ENCODE measurements at regions not wholly inside any gene's neighbourhood (a gene's known extent, or its start where the extent isn't known, plus 50 kb on each side); places are given as distances from the start of the nearest gene placed in this dataset.
A peak's percentile ranks its signal among the peaks of the same experiment; 100 is the strongest.
"Not testable (repeated sequence)": the region's sequence is repeated elsewhere in the genome, so short reads cannot be mapped to it uniquely, and the experiment has no call there.

DNA sequence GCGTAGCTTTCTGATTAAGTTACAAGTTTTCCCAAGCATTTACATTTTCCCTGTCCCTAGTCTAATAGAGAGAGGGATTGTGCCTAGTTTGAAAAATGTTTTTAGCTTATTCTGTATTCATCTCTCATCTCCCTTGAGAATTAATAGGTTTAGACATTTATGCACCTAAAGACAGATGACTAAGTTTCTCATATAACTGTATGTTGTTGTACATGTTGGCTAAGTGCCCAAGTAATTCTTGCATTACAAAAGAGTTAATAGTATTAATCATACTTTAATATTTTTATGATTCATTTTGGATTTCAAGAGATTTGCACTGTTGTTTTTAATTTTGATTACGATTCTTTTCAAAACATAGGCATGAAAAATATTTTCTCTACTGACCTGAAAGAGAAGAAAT is 109.0 kb upstream of the TBL1XR1 start:
- peak; percentile 38 for DNase-seq

DNA sequence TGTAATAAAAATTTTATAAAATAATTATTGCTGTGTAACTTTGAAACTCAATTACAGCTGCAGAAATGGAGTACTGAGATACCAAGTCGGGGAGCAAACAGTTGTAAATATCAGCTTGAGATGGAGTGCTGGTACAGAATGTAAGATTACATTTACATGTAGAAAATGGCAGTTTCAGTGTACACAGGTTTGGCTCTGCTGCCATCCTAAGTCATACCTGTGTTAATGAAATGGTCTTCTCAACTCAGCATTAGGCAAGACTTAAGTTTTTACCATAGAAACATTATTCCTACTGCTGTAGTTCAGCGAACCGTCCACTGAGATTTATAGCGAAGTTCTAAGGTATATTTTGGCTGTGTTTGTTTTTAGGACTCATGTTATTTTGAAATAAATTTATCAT is 110.1 kb upstream of the TBL1XR1 start:
- DNase-seq, result no peak

DNA sequence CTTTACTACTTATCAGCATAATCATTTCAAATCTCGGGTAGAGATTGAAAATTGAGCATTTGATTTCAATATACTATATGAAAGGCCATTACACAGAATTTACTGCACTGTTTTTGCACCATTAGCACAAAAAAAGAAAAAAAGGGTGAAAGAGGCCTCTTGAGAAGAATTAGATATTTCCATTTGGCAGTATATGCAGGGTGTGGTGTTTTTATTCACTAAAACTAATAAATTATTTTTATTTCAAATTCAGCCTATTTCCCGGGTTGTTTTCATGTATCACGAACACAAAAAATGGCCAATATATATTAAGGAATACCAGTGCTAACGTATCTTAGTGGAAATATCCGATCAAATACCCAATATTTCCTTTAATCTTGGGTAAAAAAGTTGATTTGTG is 110.5 kb upstream of the TBL1XR1 start:
- DNase-seq, result no peak

DNA sequence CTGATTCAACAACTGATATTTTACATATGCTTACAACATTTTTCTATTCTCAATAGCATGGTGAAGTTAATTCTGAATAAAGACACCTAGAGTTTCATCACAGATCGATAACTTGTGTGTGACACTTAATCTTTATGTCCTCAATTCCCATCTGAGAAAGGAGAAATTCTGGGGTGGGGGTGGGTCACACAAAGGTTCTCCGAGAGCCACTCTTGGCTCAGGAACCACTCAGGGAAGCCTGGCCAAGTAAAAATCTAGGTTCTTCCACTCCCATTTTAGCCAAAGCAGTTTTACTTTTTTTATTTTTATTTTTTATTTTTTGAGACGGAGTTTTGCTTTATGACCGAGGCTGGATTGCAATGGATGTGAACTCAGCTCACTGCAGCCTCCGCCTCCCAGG is 111.0 kb upstream of the TBL1XR1 start:
- no peak for DNase-seq

DNA sequence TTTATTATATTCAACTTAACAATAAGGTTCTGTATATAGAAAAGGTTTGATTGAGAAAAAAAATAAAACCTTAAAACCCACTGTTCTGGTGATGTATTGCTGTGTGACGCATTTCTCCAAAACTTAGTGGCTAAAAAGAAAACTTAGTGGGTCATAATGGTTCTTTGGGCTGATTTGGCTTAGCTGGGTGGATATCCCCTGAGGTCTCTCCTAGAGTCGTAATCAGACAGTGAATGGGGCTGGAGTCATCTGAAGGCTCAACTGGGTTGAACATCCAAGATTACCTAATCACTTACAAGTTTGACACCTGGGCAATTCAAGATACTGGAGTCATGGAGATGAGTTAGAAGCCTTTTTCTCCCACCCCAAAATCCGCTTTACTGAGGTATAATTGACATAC is 111.6 kb upstream of the TBL1XR1 start:
- DNase-seq, result no peak

DNA sequence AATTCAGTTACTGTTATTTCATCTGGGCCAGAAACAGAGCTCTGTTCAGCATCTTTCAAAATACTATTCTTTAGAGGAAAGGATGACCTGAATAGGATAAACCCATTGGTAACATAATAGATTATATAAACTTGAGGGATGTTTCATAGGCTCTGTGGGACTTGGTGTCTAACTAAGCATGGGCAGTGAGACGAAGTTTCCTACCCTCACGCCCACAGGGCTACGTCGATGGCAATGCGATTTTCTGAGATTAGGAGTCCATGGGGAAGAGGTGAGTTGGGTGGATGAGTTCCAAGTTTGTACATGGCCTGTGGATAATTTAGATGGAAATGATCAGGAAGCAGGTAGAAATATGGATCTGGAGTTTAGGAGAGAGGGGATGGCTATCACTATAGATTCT is 115.2 kb upstream of the TBL1XR1 start:
- no peak for DNase-seq

DNA sequence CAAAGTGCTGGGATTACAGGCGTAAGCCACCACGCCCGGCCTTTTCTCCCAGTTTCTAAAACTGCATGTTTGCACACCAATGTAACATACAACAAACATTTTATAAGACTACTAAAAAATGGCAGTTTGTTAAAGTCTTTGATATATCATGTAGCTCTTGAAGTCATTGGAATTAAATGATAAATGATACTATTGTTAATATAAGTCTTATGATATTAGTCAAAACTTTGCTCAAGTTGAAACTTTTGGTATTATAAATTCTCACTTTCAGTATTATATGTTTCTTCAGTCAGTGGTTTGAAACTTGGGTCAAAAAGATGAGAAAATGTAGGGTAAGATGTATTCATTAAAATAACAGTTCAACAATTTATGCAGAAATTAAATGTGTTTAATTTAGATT is 117.6 kb upstream of the TBL1XR1 start:
- DNase-seq, result no peak

DNA sequence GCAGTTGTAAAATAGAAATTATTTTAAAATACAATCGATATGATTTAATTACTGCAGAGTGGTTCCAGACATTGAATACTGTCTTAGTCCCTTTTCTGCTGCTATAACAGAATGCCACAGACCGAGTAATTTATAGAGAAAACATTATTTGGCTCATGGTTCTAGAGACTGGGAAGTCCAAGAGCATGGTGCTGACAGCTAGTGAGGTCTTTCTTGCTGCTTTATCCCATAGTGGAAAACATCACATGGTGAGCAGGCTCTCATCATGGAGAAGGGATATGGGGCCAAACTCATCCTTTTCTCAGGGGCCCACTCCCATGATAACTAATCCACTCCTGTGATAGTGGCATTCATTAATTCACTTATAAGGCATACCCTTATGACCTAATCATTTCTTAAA is 120.0 kb upstream of the TBL1XR1 start:
- no peak for DNase-seq

DNA sequence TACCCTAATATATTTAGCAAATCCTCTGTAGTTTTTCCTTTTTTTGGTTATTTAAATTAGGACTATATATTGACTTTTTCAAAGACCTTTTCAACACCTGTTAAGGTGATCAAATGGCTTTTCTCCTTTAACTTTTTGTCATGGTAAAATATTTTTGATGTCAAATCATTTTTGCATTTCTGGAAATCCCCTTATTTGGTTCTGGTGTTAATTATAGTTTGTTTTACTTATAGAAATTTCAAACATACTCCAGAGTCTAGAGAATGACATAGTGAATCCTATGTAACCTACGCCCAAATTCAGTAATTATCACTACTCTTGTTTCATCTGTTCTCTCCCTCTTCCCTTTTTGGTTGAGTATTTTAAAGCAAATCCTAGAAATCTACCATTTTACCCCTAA is 121.3 kb upstream of the TBL1XR1 start:
- no peak for DNase-seq

DNA sequence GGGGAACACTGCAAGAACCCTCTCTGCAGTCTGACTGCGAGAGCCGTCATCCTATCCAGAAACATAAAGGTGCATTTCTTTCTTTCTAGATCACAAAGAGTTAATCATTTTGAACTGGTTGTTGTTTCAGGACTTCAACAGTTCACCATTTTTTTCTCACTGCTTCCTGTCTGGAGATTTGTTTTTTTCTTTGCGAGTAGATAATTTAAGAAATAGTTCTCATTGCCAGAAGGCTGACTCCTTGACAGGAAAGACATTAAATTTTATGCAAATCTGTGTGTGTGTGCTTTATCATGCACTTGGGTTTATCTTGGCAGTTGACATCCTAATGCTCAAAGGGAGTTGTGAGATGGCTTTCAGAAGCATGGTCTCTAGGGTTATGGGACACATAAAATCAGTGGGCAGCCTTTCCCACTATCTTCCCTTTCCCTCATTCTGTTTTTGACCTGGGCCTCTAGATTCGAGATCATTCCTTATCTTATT is 123.5 kb upstream of the TBL1XR1 start:
- no peak for DNase-seq

DNA sequence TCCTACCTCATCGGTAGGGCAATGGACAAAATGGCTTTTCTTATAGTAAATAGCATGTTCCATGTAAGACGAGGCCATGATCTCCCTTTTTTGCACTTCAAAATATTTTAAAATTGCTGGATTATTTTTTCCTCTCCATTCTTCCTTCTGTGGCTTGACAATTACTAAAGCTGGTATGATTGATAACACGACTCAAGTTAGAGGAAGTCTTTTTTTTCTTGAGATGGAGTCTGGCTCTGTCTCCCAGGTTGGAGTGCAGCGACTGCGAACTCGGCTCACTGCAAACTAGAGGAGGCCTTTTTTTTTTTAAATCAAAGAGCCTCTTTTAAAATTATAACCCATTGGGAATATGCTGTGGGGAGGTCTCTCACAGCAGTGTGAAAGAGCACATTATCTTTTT is 124.5 kb upstream of the TBL1XR1 start:
- no peak for DNase-seq

DNA sequence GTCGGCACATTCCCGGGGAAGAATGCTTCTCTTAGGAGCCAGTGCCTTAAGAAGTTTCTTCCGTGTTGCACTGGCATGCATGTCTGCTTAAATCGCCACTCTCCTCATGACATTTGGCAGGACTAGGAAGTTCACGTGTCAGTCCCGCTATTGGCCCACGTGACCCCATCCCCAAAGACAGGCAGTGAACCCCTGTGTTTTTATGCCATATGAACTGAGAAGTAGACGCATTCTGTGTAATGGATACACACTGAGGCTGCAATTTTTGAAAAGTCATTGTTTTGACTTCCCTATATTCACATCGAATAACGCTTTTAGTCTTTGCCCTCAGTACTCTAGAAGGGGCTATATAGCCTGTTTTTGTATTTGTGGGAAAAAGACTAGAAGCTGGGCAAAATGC is 125.6 kb upstream of the TBL1XR1 start:
- DNase-seq, result no peak

DNA sequence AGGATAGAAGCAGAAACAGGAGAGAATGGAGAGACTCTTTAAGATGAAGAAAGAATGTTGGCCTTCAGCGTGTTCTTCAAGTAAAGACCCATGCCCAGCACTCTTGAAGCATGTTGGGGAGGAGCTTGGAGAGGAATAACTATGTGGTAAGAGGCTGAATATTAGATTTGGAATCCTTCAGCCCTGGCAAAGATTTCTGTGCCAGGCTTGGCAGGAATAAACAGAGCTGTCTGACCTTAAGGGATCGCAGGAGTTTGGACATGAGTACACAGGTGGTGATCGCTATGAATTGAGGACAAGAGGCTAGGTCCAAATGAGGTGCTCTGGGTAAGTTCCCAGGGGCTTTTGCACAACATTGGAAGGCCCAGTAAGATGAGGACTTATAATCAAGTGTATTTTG is 132.6 kb upstream of the TBL1XR1 start:
- no peak for DNase-seq

DNA sequence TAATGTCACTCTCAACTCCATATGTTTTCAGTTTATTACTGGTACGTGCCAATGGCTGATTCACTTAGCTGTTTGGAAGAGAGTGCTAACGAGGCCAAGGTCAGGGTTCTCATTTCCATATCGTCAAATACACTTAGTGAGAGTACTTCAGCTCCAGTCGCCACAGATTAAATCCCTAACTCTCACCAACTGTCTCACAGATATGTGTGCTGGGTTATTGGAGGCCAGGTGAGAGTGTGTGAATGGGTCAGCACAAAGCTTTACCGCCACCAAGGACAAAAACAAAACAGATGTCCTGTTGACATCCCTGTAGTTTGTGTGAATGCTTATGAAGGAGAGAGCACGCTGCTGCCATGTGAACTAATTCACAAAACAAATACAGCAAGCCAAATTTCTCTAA is 133.5 kb upstream of the TBL1XR1 start:
- no peak for DNase-seq

DNA sequence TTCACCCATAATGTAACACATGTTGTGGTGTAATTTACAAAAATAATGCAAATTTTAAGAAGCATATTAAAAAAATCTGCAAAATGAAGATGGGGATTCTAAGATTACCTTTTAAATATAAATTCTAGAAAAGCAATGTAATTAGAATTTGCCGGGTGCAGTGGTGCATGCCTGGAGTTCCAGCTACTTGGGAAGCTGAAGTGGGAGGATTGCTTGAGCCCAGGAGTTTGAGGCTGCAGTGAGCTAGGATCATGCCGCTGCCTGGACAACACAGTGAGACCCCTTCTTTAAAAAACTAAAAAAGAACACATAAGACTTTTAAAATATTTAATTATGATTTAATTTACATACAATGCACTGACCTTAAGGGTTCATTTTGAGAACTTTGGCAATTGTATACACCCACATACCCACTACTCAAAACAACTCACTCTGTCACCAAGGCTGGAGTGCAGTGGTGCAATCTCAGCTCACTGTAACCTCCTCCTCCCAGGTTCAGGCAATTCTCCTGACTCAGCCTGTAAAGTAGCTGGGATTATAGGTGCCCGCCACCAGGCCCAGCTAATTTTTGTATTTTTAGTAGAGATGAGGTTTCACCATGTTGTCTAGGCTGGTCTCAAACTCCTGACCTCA is 134.0 kb upstream of the TBL1XR1 start:
- DNase-seq, result no peak

DNA sequence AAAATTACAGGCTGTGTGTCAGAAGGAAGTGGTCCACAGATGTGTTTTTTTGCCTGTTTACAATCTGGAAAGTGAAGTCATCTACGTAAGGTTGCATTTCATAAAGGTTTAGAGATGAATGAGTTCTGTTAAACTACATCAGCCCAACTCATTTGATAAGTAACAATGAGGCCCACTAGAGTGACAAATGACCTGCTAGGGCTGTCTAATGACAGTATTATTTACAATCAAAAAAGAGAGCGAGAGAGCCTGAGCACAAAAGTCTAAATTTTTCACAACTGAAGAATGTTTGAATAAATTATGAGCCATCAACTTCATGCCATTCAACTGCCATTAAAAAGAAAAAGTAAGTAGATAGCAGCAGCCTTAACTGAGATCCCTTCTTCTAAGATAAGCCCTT is 135.7 kb upstream of the TBL1XR1 start:
- DNase-seq, result no peak

DNA sequence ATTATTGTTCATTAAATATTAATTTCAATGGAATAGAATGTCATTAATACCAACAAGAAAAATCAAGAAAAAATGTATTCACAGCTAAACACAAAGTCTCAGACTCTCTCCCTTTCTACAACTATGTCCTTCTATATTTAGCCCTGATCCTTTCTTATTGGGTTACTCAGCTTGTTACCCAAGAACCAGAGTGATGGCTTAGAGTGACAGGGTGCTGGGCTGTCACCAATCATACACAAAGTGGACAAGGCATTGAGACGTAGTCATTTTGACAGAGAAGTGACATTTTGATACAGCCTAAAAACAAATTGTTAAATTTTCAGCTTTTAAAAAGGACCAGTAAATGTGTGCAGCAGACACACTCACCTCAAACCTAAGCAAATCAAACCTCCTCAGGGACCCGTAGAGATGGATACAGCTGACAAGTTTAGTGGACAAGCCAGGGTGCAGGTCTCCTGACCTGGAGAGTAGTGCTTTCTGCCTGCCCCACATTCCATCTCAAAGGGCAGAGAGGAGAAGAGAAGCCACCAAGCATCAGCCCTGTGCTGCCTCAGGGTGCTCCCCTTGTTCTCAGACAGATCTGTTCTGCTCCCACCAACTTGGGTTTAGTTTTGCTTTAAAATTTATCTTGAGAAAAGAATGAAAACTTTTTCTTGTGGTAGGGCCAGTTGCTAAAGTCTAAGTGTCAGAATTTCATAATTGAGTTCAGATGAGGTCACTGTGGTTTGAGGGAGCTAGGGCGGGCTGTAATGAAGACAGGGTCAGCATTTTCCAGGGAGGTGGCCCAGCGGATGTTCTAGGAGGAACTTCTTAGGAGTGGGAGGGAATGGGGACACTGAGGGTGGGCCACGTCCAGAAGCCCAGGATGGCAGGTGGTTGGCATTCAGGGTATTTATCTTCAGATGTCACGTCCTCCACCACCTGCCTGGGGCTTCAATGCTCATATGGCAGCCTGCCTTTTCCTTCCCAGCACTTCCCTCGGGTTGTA is 136.5 kb upstream of the TBL1XR1 start:
- no peak for DNase-seq

DNA sequence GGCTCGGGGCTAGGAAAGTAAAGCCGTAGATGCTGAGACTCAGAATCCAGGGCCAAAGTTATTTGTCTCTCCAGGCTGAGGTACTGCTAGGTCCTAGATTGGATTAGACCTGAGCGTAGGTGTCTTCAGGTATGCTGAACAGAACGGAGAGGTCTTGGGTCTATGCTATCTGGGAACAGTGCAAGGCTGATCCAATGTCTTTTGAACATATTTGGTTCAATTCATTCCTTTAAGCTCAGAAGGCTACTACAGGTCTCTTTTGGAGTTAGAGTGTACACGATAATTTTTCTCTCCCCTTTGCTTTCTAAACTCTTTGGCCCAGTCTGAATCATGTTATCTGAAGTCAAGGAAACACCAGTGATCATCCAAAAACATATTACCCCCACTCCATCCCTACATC is 137.5 kb upstream of the TBL1XR1 start:
- no peak for DNase-seq

DNA sequence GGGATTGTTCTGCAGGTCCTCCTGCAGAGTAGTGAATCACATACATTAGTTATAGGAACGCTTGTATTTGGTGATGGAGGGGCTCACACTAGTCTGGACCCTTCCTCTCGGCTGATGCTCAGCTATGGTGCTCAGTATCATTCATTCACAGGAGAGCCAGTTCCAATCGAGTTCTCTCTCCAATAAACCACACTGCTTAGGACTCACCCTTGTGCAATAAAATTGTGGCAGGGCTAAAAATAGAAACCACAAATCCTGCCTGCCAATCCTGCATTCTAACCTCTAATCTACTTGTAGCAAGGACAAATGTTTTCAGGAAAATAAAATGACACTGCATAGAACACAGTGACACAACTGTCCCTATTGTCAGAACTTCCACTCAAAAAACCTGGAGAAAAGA is 138.4 kb upstream of the TBL1XR1 start:
- peak; percentile 40 for DNase-seq

DNA sequence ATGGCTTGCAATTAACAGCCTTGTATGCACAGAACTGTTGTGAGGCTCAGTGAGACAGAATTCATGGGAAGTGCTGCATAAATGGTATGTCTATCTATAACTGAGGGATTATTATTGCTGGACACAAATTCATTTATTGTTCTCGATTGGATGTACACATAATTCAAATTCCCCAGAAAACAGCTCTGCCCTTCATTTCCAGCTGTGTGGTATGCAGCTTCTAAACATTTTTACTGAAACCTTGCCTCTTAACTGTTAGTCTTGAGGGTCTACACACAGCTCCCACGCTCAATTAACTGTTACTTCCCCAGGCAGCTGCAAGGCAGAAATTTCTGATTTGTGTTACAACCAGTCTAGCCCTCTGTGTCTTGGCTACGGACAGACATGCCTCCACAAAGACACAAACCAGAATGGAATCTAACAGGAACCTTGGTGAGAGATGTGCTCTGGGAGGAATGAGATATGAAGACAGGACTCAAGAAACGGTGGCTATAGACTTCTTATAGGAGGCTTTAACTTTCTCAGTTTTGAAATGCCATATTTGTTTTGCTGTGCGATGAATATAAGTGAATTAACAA is 139.7 kb upstream of the TBL1XR1 start:
- DNase-seq, result no peak

DNA sequence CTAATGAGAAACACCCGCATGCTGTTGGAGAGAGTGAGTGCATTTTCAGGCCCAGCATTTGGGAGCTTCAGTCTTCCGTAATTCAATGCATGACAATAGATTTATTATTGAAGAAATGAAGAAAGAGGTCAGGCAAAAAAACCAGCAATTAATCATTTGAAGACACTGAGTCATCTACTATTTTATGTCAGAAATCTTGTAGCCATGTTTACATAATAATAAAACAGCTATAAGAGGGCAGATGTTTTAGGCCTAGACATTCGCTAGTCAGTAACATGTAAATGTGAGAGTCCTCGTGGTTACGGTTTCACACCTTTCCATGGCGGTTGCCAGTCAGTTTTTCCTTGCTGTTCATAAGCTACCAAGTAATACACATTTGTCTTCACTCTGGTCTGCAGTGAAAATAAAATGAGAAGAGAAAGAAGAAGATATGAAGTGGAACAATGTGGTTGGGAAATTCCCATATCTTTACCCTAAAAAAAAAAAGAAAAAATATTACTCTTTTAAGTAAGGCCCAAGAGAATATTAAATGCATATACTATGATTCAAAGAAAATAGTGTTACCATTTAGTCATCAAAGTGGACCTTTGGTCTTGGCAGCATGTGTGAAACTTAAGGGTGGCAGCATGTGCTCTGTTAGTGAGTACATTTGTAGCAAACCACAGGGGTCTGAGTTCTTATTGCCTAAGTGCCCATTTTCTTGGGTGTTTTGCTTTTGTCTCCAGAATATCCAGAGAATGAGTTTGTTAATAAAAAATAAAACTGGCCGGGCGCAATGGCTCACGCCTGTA is 140.5 kb upstream of the TBL1XR1 start:
- peak; percentile 83 for DNase-seq

DNA sequence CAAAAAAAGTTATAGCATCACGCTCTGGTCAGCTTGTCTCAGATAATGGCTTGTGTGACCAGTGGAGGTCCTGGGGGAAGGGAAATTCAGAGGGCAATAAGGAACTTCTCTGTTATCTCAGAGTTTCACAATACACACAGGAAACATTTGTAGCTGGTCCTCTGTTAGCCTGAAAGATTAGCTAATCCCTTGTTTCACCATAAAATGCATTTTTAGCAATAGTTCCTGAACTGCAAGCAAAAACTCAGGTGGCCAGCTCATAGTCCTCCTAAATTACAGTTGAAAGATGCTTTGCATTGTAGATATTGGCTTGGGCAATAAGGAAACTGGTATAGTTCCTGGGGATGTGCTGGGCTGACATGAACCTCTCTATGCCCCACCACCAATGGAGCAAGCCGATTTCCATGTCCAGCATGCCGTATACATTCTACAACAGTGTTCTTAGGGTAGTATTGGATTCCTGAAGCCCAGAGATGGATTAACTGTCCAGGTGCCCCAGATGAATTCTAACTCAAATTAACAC is 141.5 kb upstream of the TBL1XR1 start:
- DNase-seq, result peak; percentile 43

DNA sequence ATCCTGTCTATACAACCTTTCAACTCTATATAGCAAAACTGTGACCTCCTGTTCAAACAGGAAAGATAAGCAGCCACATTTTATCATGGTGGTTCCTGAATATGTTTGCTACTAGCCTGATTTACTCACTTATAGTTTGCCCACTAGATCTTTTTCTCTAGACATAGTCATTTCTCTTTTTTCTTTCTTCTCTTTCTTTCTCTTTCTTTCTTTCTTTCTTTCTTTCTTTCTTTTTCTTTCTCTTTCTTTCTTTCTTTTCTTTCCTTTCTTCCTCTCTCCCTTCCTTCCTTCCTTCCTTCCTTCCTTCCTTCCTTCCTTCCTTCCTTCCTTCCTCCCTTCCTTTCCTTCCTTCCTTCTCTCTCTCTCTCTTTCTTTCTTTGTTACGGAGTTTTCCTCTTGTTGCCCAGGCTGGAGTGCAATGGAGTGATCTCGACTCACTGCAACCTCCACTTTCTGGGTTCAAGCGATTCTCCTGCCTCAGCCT is 142.0 kb upstream of the TBL1XR1 start:
- not testable (repeated sequence) for DNase-seq

Data from HCEC 1CT (cell line).